Ovary (tissue), 7 donors: ENCODE measurements at regions not wholly inside any gene's neighbourhood (a gene's known extent, or its start where the extent isn't known, plus 50 kb on each side); places are given as distances from the start of the nearest gene placed in this dataset.
A peak's percentile ranks its signal among the peaks of the same experiment; 100 is the strongest.

Source experiments
- DNase-seq, 5 donors: peaks; one replicate each; pipeline ENCODE4 v3.0.0-alpha.2; 2019 to 2020
- H3K27ac ChIP-seq, 2 donors: fragments of 200-600 bp; one replicate each; pipeline versions ENCODE4 v1.5.1 to v1.8.0; 2019 to 2022
- H3K27me3 ChIP-seq: fragments of 200-600 bp; one replicate; pipeline ENCODE4 v1.8.0; 2022
- H3K36me3 ChIP-seq: fragments of 200-600 bp; sonication (generic); one replicate; pipeline ENCODE4 v1.5.1; 2019
- H3K4me1 ChIP-seq: one replicate; pipeline ENCODE4 v1.8.1; 2013; ENCODE audit warnings: mild to moderate bottlenecking, moderate library complexity; ENCODE audit not compliant: insufficient read depth
- H3K4me3 ChIP-seq: fragments of 200-600 bp; sonication (generic); one replicate; pipeline ENCODE4 v1.5.1; 2017
- H3K9me3 ChIP-seq, 2 donors: fragments of 200-600 bp in 1 of 2; sonication (generic) in 1 of 2; one replicate each; pipeline versions ENCODE4 v1.5.1 to v1.8.1; 2013 to 2019; ENCODE audit warnings: mild to moderate bottlenecking in 1 of 2, moderate library complexity in 1 of 2
- EP300 ChIP-seq: sonication (generic); formaldehyde crosslinking; IDR thresholded peaks from one replicate; pipeline ENCODE4 v1.6.1; 2017; ENCODE audit warnings: antibody characterized with exemption
- POLR2A ChIP-seq: fragments of 450-650 bp; IDR thresholded peaks from one replicate; pipeline ENCODE4 v1.6.1; 2017; ENCODE audit warnings: antibody characterized with exemption, mild to moderate bottlenecking, moderate library complexity
- WGBS, 3 donors: extraction: QIAGEN DNeasy Blood & Tissue Kit in 1 of 3; methylation state at CpG; one replicate each; pipeline versions ENCODE4 v1.1.5 to v1.1.7; 2013 to 2017; 5-methylcytosine and 5-hydroxymethylcytosine counted together
- intact Hi-C, 4 donors: fragments of 100-400 bp; cut with DNase I; formaldehyde crosslinking; loops; one replicate each; pipeline versions ENCODE4 v1.11.0 to v1.15.1; 2022 to 2023
- TF ChIP-seq, protein P1 (sequence below), 3 donors: fragments of 450-650 bp in 2 of 3; fragments of 200-600 bp in 1 of 3; IDR thresholded peaks; one replicate each; pipeline versions ENCODE4 v1.5.1 to v1.8.0; 2016 to 2022; ENCODE audit warnings: antibody characterized with exemption in 3 of 3, mild to moderate bottlenecking in 1 of 3
- donor health status: DM: no; HTN: no; CAD: no; lungs with moderate emphysema.
- donor health status: DM: no; HTN: no; CAD: no.
- donor health status: Bipolar disorder and iron deficiency.
- donor health status: DM: no; HTN: no; CAD: no.
- donor health status: DM: yes; HTN: yes; CAD: no.

DNA sequence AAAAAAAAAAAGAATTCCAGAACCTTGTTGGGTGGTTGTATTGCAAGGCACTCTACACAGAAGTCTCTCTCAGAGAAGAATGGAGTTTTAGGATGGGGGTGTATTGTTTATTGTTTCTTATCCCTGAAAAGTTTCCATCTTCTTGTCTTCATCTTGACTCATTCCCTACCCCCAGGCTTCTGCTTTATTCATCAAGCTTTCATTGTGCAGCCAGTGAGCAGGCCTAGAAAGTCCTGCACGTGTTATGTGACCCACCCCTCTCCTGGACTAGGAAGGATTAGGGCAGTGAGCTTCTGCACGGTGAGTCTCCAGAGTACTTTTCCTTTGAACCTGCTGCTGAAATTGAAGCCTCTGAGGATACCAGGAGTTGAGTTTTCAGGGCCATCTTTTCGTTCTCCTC, 150.9 kb upstream of the IL12A start:
- 68 to 78% (median 70%) methylated on average over 3 of the region's 3 CpGs for WGBS, 3 donors
- Histone ChIP-seq H3K4me3 (no peak overlapping the region), H3K36me3 (no peaks in the 10 kb centered on the region), H3K27ac (no peak overlapping the region), H3K27me3 (no peaks in the 10 kb centered on the region), H3K9me3 (no peaks in the 10 kb centered on the region), H3K4me1 (no peaks in the 10 kb centered on the region)
- no peak for DNase-seq
- intact Hi-C loops: no loop called here
- TF ChIP-seq EP300 (no peak), POLR2A (no peak)
- TF ChIP-seq, protein P1, sequence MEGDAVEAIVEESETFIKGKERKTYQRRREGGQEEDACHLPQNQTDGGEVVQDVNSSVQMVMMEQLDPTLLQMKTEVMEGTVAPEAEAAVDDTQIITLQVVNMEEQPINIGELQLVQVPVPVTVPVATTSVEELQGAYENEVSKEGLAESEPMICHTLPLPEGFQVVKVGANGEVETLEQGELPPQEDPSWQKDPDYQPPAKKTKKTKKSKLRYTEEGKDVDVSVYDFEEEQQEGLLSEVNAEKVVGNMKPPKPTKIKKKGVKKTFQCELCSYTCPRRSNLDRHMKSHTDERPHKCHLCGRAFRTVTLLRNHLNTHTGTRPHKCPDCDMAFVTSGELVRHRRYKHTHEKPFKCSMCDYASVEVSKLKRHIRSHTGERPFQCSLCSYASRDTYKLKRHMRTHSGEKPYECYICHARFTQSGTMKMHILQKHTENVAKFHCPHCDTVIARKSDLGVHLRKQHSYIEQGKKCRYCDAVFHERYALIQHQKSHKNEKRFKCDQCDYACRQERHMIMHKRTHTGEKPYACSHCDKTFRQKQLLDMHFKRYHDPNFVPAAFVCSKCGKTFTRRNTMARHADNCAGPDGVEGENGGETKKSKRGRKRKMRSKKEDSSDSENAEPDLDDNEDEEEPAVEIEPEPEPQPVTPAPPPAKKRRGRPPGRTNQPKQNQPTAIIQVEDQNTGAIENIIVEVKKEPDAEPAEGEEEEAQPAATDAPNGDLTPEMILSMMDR (IDR thresholded peaks at IDR 0.05): no peak

DNA sequence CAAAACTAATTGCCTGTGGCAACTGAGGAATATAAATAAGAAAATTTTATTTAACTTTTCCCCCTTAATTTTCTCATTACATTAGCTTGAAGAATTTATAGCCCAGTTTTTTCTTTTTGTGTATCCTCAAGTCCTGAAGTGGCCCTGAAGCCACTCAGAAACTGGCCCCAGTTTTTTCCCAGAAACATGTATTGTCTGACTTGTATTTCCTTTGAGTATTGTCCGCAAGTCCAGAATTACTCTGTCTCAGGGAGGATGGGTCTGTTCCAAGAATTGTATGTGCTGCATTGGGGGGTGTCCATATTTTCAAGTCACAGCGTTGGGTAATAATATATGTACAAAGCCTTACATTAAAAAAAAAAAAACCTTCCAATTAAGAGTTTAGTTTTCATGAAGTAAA, 149.7 kb upstream of the IL12A start:
- Histone ChIP-seq H3K9me3 (no peaks in the 10 kb centered on the region), H3K27ac (no peak overlapping the region), H3K4me1 (no peaks in the 10 kb centered on the region), H3K36me3 (no peaks in the 10 kb centered on the region), H3K4me3 (no peak overlapping the region), H3K27me3 (no peaks in the 10 kb centered on the region)
- no peak for TF ChIP-seq EP300
- TF ChIP-seq POLR2A: no peak
- TF ChIP-seq, protein P1 (IDR thresholded peaks at IDR 0.05): no peak
- 69 to 72% (median 70%) methylated on average over 2 of the region's 2 CpGs for WGBS, 3 donors
- intact Hi-C loops: no loop called here
- DNase-seq: no peak

DNA sequence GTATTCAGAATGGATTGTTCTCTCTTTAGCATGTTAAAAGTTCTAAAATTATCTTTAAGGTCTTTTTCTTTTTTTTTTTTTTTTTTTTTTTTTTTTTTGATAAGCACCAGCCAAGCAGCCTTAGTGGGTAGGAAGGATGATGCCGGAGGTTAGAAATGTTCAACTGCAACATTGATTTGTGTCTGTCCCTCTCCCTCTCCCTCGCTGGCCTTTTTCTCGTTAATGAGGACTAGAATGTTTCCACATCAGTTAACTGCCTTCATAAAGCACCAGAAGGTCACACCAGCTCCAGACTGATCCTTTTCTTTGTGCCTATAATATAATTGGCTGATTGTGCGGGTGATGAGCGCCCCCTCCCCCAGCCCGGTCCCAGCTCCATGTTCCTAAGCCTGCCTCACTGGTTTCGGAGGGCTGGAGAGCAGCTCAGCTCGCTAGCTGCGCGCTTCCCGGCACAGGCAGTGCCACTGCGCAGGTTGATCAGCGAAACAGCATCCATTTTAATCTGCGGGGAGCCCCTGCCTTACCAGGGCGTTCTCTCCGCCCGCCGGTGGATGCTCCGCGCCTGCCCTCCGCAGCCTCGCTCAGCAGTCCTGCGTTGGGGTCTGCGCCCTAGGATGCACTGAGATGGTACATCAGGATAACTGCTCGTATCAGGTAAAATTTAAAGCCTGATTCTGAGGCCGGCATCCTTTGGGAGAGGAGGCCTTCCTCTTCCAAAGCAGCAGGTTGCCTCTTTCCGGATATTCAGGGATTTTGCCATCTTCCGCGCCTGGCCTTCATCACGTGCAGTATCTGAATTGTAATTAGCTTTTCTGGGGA, 148.9 kb upstream of the IL12A start, which contains the start of gene SCHIP1:
TSS of gene SCHIP1 (plus strand) at position 301 of the 819 bp plus-strand sequence.
- H3K4me3 ChIP-seq: peak within 1 kb of the TSS; percentile 12
- DNase-seq: no peak
- H3K27me3 ChIP-seq: no peaks in the 10 kb centered on the region
- 40 to 59% (median 54%) methylated on average over 30 of the region's 30 CpGs for WGBS, 3 donors
- no peak for TF ChIP-seq POLR2A
- TF ChIP-seq EP300: no peak
- TF ChIP-seq, protein P1 (IDR thresholded peaks at IDR 0.05): no peak
- H3K4me1 ChIP-seq: no peaks in the 10 kb centered on the region
- intact Hi-C loops: no loop called here
- no peak within 1 kb of the TSS for H3K27ac ChIP-seq
- H3K36me3 ChIP-seq: no peaks in the 10 kb centered on the region
- no peaks in the 10 kb centered on the region for H3K9me3 ChIP-seq

DNA sequence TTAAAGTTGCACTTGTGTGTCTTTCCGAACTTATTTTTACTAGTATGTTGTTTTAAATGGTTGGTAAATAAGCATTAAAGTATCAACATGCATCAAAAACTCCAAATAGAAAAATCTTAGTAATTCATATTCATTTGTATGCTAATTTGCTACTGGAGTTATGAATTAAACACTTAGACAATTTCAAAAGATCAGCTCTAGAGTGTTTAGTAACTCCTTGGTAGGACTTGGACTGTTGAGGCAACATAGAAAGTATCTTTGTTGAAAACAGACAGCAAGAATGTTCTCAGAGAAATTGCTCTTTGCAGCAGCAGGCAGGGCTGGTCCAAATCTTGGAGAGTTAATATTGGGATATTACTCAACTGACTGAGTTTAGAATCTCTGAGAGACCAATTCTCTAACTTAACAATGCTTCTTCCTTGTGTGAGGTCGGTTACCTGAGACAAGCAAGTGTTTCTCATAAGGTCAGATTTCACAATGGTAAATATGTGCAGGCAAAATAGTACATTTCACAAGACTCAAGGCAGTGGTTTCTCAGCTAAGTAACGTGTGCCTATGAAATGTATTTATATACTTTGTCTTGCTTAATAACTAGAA, 147.8 kb upstream of the IL12A start:
- intact Hi-C loops: no loop called here
- peak overlapping the region; percentile 12 for H3K4me3 ChIP-seq
- no peaks in the 10 kb centered on the region for H3K36me3 ChIP-seq
- 81 to 88% (median 88%) methylated on average over 3 of the region's 3 CpGs for WGBS, 3 donors
- no peak for DNase-seq
- no peaks in the 10 kb centered on the region for H3K9me3 ChIP-seq
- TF ChIP-seq EP300: no peak
- TF ChIP-seq, protein P1 (IDR thresholded peaks at IDR 0.05): no peak
- no peak for TF ChIP-seq POLR2A
- H3K27ac ChIP-seq: no peak overlapping the region
- H3K27me3 ChIP-seq: no peaks in the 10 kb centered on the region
- H3K4me1 ChIP-seq: no peaks in the 10 kb centered on the region
